Kidney (tissue), 13 donors: ENCODE measurements at regions not wholly inside any gene's neighbourhood (a gene's known extent, or its start where the extent isn't known, plus 50 kb on each side); places are given as distances from the start of the nearest gene placed in this dataset.

ENCODE experiments used
- DNase-seq, 5 donors: peaks; one replicate each; pipeline ENCODE4 v3.0.0-alpha.2; 2013 to 2020
- FAIRE-seq: peaks from 2 replicates; lab custom pipeline; 2012; peaks lifted over from hg19 to GRCh38; lab: Jason Lieb, UNC
- H3K27ac ChIP-seq, 2 donors: one replicate each; pipeline ENCODE4 v1.7.0; 2013; ENCODE audit warnings: low read depth in 2 of 2, low read length in 2 of 2, inconsistent platforms in 1 of 2
- H3K27me3 ChIP-seq: one replicate; pipeline ENCODE4 v1.7.1; 2013; ENCODE audit warnings: low read length, inconsistent platforms; ENCODE audit not compliant: control insufficient read depth, insufficient read depth
- H3K36me3 ChIP-seq, 3 donors: one replicate each; pipeline versions ENCODE4 v1.7.0 to v1.7.1; 2013; ENCODE audit warnings: low read length in 3 of 3, control low read depth in 1 of 3, inconsistent platforms in 1 of 3; ENCODE audit not compliant: insufficient read depth in 3 of 3, control insufficient read depth in 2 of 3
- H3K4me1 ChIP-seq, 3 donors: one replicate each; pipeline versions ENCODE4 v1.7.0 to v1.7.1; 2013; ENCODE audit warnings: low read length in 3 of 3, inconsistent platforms in 1 of 3, low read depth in 1 of 3; ENCODE audit not compliant: control insufficient read depth in 2 of 3, insufficient read depth in 2 of 3
- H3K4me3 ChIP-seq, 3 donors: one replicate each; pipeline versions ENCODE4 v1.7.0 to v1.8.1; 2013; ENCODE audit warnings: low read length in 3 of 3, control low read depth in 1 of 3, inconsistent platforms in 1 of 3
- H3K9ac ChIP-seq, 3 donors: one replicate each; pipeline versions ENCODE4 v1.7.0 to v1.7.1; 2013; ENCODE audit warnings: low read length in 3 of 3, control low read depth in 1 of 3, inconsistent platforms in 1 of 3
- H3K9me3 ChIP-seq, 3 donors: one replicate each; pipeline versions ENCODE4 v1.7.0 to v1.7.1; 2013; ENCODE audit warnings: low read length in 3 of 3, control low read depth in 1 of 3, inconsistent platforms in 1 of 3; ENCODE audit not compliant: control insufficient read depth in 2 of 3, insufficient read depth in 1 of 3
- CTCF ChIP-seq: IDR thresholded peaks from 3 replicates; pipeline ENCODE4 v1.5.1; 2012; ENCODE audit warnings: mild to moderate bottlenecking, moderate library complexity, borderline replicate concordance; ENCODE audit not compliant: insufficient read depth; ENCODE audit errors: extremely low read depth
- intact Hi-C: fragments of 100-400 bp; cut with DNase I; formaldehyde crosslinking; loops from one replicate; pipeline ENCODE4 v1.11.1; 2022
- donor health status: control.
- donor health status: control.
- donor health status: control.
- donor health status: control.
- donor health status: control.
- donor health status: DM: yes; HTN: yes; CAD: no.
- donor health status: Normal renal cell carcinoma (clear cell type).

- Histone ChIP-seq H3K36me3 (no peaks in the 10 kb centered on the region), H3K27me3 (no peaks in the 10 kb centered on the region), H3K4me1 (peaks cover 0 to 7% (median 6%) of the 10 kb centered on the region in 3 donors), H3K9me3 (no peaks in the 10 kb centered on the region), H3K27ac (peak overlapping the region in 1 of 2 donors; percentile 20), H3K4me3 (peak overlapping the region in 2 of 3 donors; percentile 40 to 42), H3K9ac (no peak overlapping the region)
- intact Hi-C loops = no loop called here
- TF ChIP-seq CTCF = no peak
- DNase-seq = no peak
- no peak for FAIRE-seq
These were observed 98.7 kb upstream of the RIPOR2 start for GRCh38 chr6:25034431-25034921.

- intact Hi-C loops = no loop called here
- Histone ChIP-seq H3K9me3 (no peaks in the 10 kb centered on the region), H3K36me3 (no peaks in the 10 kb centered on the region), H3K4me1 (peaks cover 0 to 7% (median 6%) of the 10 kb centered on the region in 3 donors), H3K4me3 (peak overlapping the region in 2 of 3 donors; percentile 13 to 26), H3K9ac (peak overlapping the region in 1 of 3 donors; percentile 53), H3K27ac (peak overlapping the region in 1 of 2 donors; percentile 44), H3K27me3 (no peaks in the 10 kb centered on the region)
- DNase-seq (peak in 1 of 5 donors; percentile 17), FAIRE-seq (no peak)
- no peak for TF ChIP-seq CTCF
These were observed 99.4 kb upstream of the RIPOR2 start for GRCh38 chr6:25035174-25035511.

GRCh38 chr6:25035512-25036435 is 100.0 kb upstream of the RIPOR2 start:
- Histone ChIP-seq H3K9me3 (no peaks in the 10 kb centered on the region), H3K4me1 (peaks cover 0 to 7% (median 6%) of the 10 kb centered on the region in 3 donors), H3K4me3 (peak overlapping the region in 2 of 3 donors; percentile 13 to 26), H3K27ac (peak overlapping the region; percentile 44 to 61), H3K9ac (peak overlapping the region in 1 of 3 donors; percentile 53), H3K27me3 (no peaks in the 10 kb centered on the region), H3K36me3 (no peaks in the 10 kb centered on the region)
- no peak for FAIRE-seq
- intact Hi-C loops = no loop called here
- TF ChIP-seq CTCF = no peak
- DNase-seq = peak in 1 of 5 donors; percentile 34
